ENCODE measurements at regions not wholly inside any gene's neighbourhood (a gene's known extent, or its start where the extent isn't known, plus 50 kb on each side); places are given as distances from the start of the nearest gene placed in this dataset.

DNA sequence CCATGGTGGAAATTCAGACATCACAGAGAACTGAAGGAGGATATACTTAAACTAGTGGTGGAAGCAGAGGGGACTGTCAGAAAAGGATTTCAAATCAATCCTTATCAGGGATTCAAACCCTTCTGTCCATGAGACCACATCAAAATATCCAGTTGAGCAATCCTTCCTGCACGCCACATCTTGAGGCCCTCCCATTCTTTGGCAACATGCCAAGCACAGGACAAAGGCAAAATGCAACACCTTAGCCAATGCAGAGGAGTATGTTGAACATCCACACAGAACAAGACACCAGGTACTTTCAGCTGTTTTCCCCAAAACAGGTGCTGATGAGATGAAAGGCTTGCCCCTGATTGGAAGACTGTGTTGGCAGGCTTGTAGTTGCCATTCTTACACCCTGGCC lies 81.8 kb upstream of the PLXNA2 start:
- Histone ChIP-seq H3K4me3 (ENCODE audit: low read length) (no peak overlapping the region), H3K27me3 (ENCODE audit: control insufficient read depth, insufficient read depth, low read length) (no peaks in the 10 kb centered on the region), H3K27ac (ENCODE audit: low read length) (no peak overlapping the region), H3K36me3 (ENCODE audit: control insufficient read depth, insufficient read depth, low read length) (no peaks in the 10 kb centered on the region), H3K4me1 (ENCODE audit: control insufficient read depth, insufficient read depth, low read length) (no peaks in the 10 kb centered on the region), H3K9me3 (ENCODE audit: control insufficient read depth, insufficient read depth, low read length) (no peaks in the 10 kb centered on the region)
- no CpG with 5 or more reads among the region's 1 CpG for WGBS (ENCODE audit: insufficient coverage, insufficient read length)
- DNase-seq (ENCODE audit: low read depth, low spot score) = no peak

DNA sequence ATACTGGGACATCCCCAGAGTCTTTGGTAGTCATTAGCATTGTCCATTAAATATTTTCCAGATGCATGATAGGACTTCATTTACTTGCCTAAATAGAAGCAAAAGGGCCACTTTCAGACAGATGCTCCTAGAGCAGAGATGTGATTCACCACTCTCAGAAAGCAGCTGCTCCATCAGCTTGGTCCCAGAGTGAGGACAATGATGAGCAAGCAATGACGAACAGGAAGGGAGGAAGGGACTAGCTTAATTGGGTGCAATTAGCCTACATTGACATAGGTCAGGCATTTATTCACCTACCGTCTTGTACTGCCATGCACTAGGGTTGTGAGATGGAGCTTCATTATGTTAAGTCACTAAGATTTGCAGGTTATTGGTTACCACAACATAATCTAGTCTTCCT lies 85.1 kb upstream of the PLXNA2 start:
- H3K36me3 ChIP-seq (ENCODE audit: control insufficient read depth, insufficient read depth, low read length) = no peaks in the 10 kb centered on the region
- no peak for DNase-seq (ENCODE audit: low read depth, low spot score)
- no peaks in the 10 kb centered on the region for H3K4me1 ChIP-seq (ENCODE audit: control insufficient read depth, insufficient read depth, low read length)
- H3K27me3 ChIP-seq (ENCODE audit: control insufficient read depth, insufficient read depth, low read length) = no peaks in the 10 kb centered on the region
- WGBS (ENCODE audit: insufficient coverage, insufficient read length) = no CpG with 5 or more reads among the region's 2 CpGs
- H3K4me3 ChIP-seq (ENCODE audit: low read length) = no peak overlapping the region
- H3K27ac ChIP-seq (ENCODE audit: low read length) = no peak overlapping the region
- H3K9me3 ChIP-seq (ENCODE audit: control insufficient read depth, insufficient read depth, low read length) = no peaks in the 10 kb centered on the region

DNA sequence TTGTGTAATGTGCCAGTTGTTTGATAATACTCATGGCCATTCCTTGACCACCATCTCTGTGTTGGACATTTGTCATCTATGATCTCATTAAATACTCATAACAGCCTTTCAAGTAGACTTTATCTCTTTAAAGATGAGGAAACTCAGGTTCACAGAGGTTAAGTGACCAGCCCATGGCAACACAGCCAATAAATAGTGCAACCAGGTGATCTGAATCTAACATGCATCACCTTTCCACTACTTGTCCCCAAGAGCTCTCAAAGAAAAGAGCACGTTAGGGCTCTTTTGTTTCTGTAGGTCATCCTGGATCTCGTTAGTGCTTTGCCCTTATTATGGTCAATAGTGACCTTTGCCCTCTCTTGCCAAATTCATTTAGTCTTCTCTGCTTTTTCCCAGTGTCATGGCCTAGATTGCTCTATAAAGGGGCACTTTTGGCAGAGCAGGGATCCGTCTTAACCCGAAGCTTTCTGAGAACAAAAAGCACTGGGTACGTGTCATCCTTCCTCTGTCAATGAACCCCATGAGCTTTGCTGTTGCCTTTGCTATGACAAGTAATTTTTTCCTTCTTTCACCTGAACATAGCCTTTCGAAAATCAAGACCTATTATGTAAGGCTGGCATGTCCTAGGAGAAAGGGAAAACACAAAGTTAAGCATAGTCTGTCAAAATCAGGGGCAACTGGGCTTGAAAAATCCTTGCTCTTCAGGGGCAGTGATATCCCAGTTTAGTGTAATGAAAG lies 88.0 kb upstream of the PLXNA2 start:
- Histone ChIP-seq H3K9me3 (ENCODE audit: control insufficient read depth, insufficient read depth, low read length) (no peaks in the 10 kb centered on the region), H3K4me1 (ENCODE audit: control insufficient read depth, insufficient read depth, low read length) (no peaks in the 10 kb centered on the region), H3K27ac (ENCODE audit: low read length) (no peak overlapping the region), H3K27me3 (ENCODE audit: control insufficient read depth, insufficient read depth, low read length) (no peaks in the 10 kb centered on the region), H3K36me3 (ENCODE audit: control insufficient read depth, insufficient read depth, low read length) (no peaks in the 10 kb centered on the region), H3K4me3 (ENCODE audit: low read length) (no peak overlapping the region)
- DNase-seq (ENCODE audit: low read depth, low spot score) = no peak
- no CpG with 5 or more reads among the region's 6 CpGs for WGBS (ENCODE audit: insufficient coverage, insufficient read length)

GRCh38 chr1:208332774-208333126 lies 88.6 kb upstream of the PLXNA2 start:
- Histone ChIP-seq H3K4me3 (ENCODE audit: low read length) (no peak overlapping the region), H3K4me1 (ENCODE audit: control insufficient read depth, insufficient read depth, low read length) (no peaks in the 10 kb centered on the region), H3K36me3 (ENCODE audit: control insufficient read depth, insufficient read depth, low read length) (no peaks in the 10 kb centered on the region), H3K27ac (ENCODE audit: low read length) (no peak overlapping the region), H3K9me3 (ENCODE audit: control insufficient read depth, insufficient read depth, low read length) (no peaks in the 10 kb centered on the region), H3K27me3 (ENCODE audit: control insufficient read depth, insufficient read depth, low read length) (no peaks in the 10 kb centered on the region)
- WGBS (ENCODE audit: insufficient coverage, insufficient read length) = no CpG with 5 or more reads among the region's 1 CpG
- DNase-seq (ENCODE audit: low read depth, low spot score) = no peak

DNA sequence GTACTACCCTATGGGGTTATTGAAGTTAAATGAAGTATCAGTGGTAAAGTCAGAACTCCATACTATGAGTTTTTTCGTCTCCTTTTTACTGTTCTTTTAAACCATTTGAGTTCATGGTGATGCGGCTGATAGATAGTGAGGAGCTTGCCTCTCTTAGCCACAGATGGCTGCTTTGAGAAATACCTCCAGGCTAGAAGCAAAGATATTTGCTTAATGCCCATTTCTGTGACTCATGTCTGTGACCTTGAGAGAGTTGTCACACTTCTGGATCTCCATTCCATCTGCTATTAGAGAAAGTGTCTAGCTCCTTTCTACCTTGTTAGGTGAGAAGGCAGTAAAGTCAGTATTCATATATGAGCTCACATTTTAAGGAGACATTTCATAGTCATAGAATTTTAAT lies 89.5 kb upstream of the PLXNA2 start:
- Histone ChIP-seq H3K27ac (ENCODE audit: low read length) (no peak overlapping the region), H3K27me3 (ENCODE audit: control insufficient read depth, insufficient read depth, low read length) (no peaks in the 10 kb centered on the region), H3K36me3 (ENCODE audit: control insufficient read depth, insufficient read depth, low read length) (no peaks in the 10 kb centered on the region), H3K9me3 (ENCODE audit: control insufficient read depth, insufficient read depth, low read length) (no peaks in the 10 kb centered on the region), H3K4me3 (ENCODE audit: low read length) (no peak overlapping the region), H3K4me1 (ENCODE audit: control insufficient read depth, insufficient read depth, low read length) (no peaks in the 10 kb centered on the region)
- no CpG with 5 or more reads among the region's 2 CpGs for WGBS (ENCODE audit: insufficient coverage, insufficient read length)
- DNase-seq (ENCODE audit: low read depth, low spot score) = no peak

- no peaks in the 10 kb centered on the region for H3K9me3 ChIP-seq (ENCODE audit: control insufficient read depth, insufficient read depth, low read length)
- no CpG with 5 or more reads among the region's 9 CpGs for WGBS (ENCODE audit: insufficient coverage, insufficient read length)
- no peak overlapping the region for H3K4me3 ChIP-seq (ENCODE audit: low read length)
Observed at GRCh38 chr1:208335371-208336136, 91.4 kb upstream of the PLXNA2 start.

DNA sequence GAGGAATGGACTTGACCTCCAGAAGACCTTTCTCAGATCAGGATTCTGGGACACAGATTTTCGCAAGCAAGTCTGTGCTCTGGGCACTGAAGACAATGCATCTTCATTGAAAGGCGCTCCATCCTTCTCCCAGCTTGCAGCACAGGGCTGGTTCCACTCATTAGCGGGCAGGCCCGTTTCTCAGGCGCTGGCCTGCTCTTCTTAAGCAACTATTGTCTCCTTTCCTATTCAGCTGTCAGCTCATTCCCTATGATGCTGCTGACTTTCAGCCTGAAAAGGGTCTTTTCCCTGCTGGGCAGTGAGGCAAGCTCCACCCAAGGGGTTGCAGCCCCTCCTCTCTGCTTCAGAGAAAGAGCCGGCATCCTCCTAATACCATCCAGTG lies 91.9 kb upstream of the PLXNA2 start:
- Histone ChIP-seq H3K9me3 (ENCODE audit: control insufficient read depth, insufficient read depth, low read length) (no peaks in the 10 kb centered on the region), H3K4me3 (ENCODE audit: low read length) (no peak overlapping the region), H3K27ac (ENCODE audit: low read length) (no peak overlapping the region), H3K36me3 (ENCODE audit: control insufficient read depth, insufficient read depth, low read length) (no peaks in the 10 kb centered on the region), H3K4me1 (ENCODE audit: control insufficient read depth, insufficient read depth, low read length) (no peaks in the 10 kb centered on the region), H3K27me3 (ENCODE audit: control insufficient read depth, insufficient read depth, low read length) (no peaks in the 10 kb centered on the region)
- DNase-seq (ENCODE audit: low read depth, low spot score) = no peak
- no CpG with 5 or more reads among the region's 6 CpGs for WGBS (ENCODE audit: insufficient coverage, insufficient read length)

More at GRCh38 chr1:208335371-208336136, 91.4 kb upstream of the PLXNA2 start:
- Histone ChIP-seq H3K27me3 (ENCODE audit: control insufficient read depth, insufficient read depth, low read length) (no peaks in the 10 kb centered on the region), H3K27ac (ENCODE audit: low read length) (no peak overlapping the region), H3K4me1 (ENCODE audit: control insufficient read depth, insufficient read depth, low read length) (no peaks in the 10 kb centered on the region), H3K36me3 (ENCODE audit: control insufficient read depth, insufficient read depth, low read length) (no peaks in the 10 kb centered on the region)
- no peak for DNase-seq (ENCODE audit: low read depth, low spot score)

DNA sequence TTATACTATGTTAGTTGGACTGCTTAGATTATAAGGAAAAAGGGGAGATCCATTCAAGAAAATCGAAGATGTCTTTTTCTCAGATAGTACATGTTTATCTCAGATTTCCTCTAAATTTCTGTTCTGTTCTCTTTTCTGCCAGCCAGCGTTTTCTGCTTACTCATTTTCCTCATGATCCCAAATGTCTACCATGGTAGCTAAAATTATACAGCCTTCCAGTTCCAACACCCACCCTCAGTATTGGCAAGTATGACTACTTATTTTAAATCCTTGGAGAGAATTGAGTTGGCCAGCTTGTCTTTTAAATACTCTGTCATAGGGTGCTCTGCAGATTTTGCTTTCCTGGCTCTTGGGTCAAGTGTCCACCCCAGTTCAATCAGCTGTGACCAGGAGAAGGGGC lies 95.7 kb upstream of the PLXNA2 start:
- no peak overlapping the region for H3K4me3 ChIP-seq (ENCODE audit: low read length)
- no peaks in the 10 kb centered on the region for H3K4me1 ChIP-seq (ENCODE audit: control insufficient read depth, insufficient read depth, low read length)
- WGBS (ENCODE audit: insufficient coverage, insufficient read length) = no CpG with 5 or more reads among the region's 2 CpGs
- no peaks in the 10 kb centered on the region for H3K36me3 ChIP-seq (ENCODE audit: control insufficient read depth, insufficient read depth, low read length)
- H3K9me3 ChIP-seq (ENCODE audit: control insufficient read depth, insufficient read depth, low read length) = no peaks in the 10 kb centered on the region
- no peak overlapping the region for H3K27ac ChIP-seq (ENCODE audit: low read length)
- DNase-seq (ENCODE audit: low read depth, low spot score) = no peak
- H3K27me3 ChIP-seq (ENCODE audit: control insufficient read depth, insufficient read depth, low read length) = no peaks in the 10 kb centered on the region

DNA sequence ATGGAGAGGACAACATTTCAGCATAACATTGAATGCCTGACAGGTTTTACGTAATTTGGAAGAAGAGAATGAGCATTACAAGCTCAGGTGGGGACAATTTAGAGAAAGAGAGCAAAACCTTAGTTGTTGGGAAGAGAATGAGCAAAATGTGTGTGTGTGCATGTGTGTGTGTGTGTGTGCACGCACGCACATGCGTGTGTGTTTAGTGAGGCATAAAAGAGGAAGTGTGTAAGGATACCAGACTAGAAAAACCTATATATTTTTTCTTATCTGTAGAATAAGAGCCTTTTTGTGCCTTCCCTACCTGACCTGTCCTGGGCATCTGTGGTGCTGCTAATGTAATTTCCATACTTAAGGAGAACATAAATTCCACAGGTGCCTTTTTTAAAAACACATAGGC lies 99.0 kb upstream of the PLXNA2 start:
- H3K4me1 ChIP-seq (ENCODE audit: control insufficient read depth, insufficient read depth, low read length) = no peaks in the 10 kb centered on the region
- H3K4me3 ChIP-seq (ENCODE audit: low read length) = no peak overlapping the region
- no peak overlapping the region for H3K27ac ChIP-seq (ENCODE audit: low read length)
- H3K9me3 ChIP-seq (ENCODE audit: control insufficient read depth, insufficient read depth, low read length) = no peaks in the 10 kb centered on the region
- H3K27me3 ChIP-seq (ENCODE audit: control insufficient read depth, insufficient read depth, low read length) = no peaks in the 10 kb centered on the region
- WGBS (ENCODE audit: insufficient coverage, insufficient read length) = no CpG with 5 or more reads among the region's 4 CpGs
- no peak for DNase-seq (ENCODE audit: low read depth, low spot score)
- no peaks in the 10 kb centered on the region for H3K36me3 ChIP-seq (ENCODE audit: control insufficient read depth, insufficient read depth, low read length)

DNA sequence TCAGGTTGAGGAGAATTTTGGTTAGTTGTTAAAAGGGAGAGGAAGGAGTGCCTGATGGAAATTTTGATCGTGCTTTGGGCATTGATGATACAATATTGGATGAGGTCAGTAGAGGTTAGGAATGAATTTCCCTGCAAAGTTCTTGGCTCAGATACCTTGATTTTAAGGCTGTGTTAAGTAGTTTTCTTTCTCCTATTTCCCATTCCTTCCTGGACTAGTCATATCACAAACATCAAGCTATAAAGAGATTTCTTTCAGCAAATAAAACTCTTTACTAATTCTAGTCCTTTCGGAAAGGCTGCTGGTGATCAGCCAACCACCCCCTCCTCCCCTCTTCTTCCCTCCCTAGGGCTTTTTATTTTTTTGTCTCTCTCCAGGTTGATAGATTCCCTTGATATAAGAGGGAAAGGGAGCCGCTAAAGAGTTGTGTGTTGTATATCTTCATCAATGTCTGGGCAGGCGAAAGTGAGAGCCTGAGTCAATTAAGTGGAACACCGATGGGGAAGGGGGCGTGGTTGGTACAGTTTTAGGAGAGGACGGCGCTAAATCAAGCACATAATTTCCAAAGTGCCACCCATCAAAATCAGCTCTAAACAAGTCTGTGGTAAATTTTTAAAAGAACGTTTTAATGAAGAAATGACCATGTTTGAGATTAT lies 100.1 kb upstream of the PLXNA2 start:
- H3K27ac ChIP-seq (ENCODE audit: low read length) = no peak overlapping the region
- DNase-seq (ENCODE audit: low read depth, low spot score) = no peak
- no peaks in the 10 kb centered on the region for H3K36me3 ChIP-seq (ENCODE audit: control insufficient read depth, insufficient read depth, low read length)
- 100% methylated on average over 1 of the region's 9 CpGs for WGBS (ENCODE audit: insufficient coverage, insufficient read length)
- H3K27me3 ChIP-seq (ENCODE audit: control insufficient read depth, insufficient read depth, low read length) = no peaks in the 10 kb centered on the region
- H3K4me3 ChIP-seq (ENCODE audit: low read length) = no peak overlapping the region
- no peaks in the 10 kb centered on the region for H3K9me3 ChIP-seq (ENCODE audit: control insufficient read depth, insufficient read depth, low read length)
- no peaks in the 10 kb centered on the region for H3K4me1 ChIP-seq (ENCODE audit: control insufficient read depth, insufficient read depth, low read length)
